ENCODE measurements at regions not wholly inside any gene's neighbourhood (a gene's known extent, or its start where the extent isn't known, plus 50 kb on each side); places are given as distances from the start of the nearest gene placed in this dataset.
A peak's percentile ranks its signal among the peaks of the same experiment; 100 is the strongest.

DNA sequence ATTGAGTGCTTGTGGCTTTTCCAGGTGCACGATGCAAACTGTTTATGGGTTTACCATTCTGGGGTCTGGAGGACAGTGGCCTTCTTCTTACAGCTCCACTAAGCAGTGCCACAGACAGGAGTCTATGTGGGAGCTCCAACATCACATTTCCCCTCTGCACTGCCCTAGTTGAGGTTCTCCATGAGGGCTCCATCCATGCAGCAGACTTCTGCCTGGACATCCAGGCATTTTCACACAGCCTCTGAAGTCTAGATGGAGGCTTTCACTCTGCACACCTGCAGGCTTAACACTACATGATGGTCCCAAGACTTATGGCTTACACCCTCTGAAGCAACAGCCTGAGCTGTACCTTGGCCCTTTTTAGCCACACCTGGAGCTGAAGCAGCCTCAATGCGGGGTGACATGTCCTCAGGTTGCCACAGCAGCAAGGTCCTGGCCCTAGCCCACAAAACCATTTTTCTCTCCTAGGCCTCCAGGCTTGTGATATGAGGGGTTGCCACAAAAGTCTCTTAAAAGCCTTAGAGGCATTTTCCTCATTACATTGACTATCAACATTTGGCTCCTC is 552.2 kb downstream of the TFAP2A start:
- Histone ChIP-seq H3K9me3 (ENCODE audit: control insufficient read depth in 4 of 4, low read length in 3 of 4) (peaks cover 4 to 10% (median 8%) of the 10 kb centered on the region in 4 donors), H3K9ac (ENCODE audit: low read depth in 1 of 2, low read length in 2 of 2) (no peak overlapping the region), H3K4me1 (ENCODE audit: control insufficient read depth in 4 of 4, insufficient read depth in 4 of 4, low read length in 3 of 4) (no peaks in the 10 kb centered on the region), H3K27me3 (ENCODE audit: control insufficient read depth in 4 of 4, insufficient read depth in 4 of 4, low read length in 3 of 4) (peaks cover 0 to 2% (median 0%) of the 10 kb centered on the region in 4 donors), H3K36me3 (ENCODE audit: control insufficient read depth in 4 of 4, insufficient read depth in 3 of 4, low read depth in 1 of 4, low read length in 3 of 4) (no peaks in the 10 kb centered on the region), H3K4me3 (ENCODE audit: low read depth in 1 of 3, low read length in 3 of 3) (peak overlapping the region in 1 of 3 donors; percentile 23), H3K27ac (ENCODE audit: low read depth in 1 of 2, low read length in 2 of 2) (no peak overlapping the region)
- 80% methylated on average over 2 of the region's 2 CpGs for WGBS
- DNase-seq (ENCODE audit: low spot score): no peak
- TF ChIP-seq EGR1 (IDR thresholded peaks at IDR 0.05; ENCODE audit: low read depth in 2 of 2): no peak

DNA sequence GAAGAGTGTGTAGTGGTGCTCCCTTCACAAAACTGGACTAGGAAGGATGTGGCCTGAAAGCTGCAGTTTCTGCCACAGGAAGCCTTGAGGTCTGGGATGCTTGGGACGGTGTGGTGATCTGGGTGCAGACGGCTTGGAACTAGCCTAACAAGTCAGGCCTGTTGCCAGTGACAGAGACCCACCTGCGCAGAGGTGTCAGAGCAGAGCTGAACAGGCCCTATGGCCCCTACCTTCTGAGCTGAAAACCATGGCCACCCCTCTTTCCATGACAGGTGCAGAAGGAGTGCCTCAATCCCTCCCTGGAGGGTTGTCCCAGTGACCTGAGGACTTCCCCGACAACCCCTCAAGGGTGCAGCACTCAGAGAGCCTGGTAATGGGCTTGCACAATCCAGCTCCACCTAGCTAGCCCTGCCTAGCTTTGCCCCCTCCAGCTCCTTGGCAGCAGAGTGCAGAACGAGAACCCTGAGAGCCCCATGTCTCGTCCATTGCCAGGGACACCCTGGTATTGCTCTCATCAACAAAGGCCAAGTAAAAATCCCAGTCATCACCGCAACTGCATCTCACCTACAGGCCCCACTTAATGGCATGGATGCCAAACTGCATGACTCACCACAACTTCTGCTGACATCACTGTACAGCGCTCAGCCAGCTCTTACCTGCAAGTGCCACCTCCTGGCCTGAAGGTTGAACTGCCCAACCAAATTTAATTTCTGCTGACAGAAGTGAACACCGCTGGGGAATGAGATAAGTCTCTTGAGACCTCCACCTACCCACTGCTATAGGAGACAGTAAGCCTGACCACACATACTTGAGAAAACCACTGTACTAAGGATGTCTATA is 563.1 kb downstream of the TFAP2A start:
- TF ChIP-seq TAF1 (conservative IDR thresholded peaks at IDR 0.05) (no peak), GABPA (IDR thresholded peaks at IDR 0.05 in 1 of 2, conservative IDR thresholded peaks at IDR 0.05 in 1 of 2) (no peak), JUND (IDR thresholded peaks at IDR 0.05) (peak; percentile 75 to 82), RAD21 (IDR thresholded peaks at IDR 0.05) (peak; percentile 80 to 87), FOXA1 (IDR thresholded peaks at IDR 0.05) (no peak)
- TF ChIP-seq, protein P1, sequence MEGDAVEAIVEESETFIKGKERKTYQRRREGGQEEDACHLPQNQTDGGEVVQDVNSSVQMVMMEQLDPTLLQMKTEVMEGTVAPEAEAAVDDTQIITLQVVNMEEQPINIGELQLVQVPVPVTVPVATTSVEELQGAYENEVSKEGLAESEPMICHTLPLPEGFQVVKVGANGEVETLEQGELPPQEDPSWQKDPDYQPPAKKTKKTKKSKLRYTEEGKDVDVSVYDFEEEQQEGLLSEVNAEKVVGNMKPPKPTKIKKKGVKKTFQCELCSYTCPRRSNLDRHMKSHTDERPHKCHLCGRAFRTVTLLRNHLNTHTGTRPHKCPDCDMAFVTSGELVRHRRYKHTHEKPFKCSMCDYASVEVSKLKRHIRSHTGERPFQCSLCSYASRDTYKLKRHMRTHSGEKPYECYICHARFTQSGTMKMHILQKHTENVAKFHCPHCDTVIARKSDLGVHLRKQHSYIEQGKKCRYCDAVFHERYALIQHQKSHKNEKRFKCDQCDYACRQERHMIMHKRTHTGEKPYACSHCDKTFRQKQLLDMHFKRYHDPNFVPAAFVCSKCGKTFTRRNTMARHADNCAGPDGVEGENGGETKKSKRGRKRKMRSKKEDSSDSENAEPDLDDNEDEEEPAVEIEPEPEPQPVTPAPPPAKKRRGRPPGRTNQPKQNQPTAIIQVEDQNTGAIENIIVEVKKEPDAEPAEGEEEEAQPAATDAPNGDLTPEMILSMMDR (IDR thresholded peaks at IDR 0.05; ENCODE audit: low read depth, low read length, missing input control): peak; percentile 55
- TF ChIP-seq, protein P2, sequence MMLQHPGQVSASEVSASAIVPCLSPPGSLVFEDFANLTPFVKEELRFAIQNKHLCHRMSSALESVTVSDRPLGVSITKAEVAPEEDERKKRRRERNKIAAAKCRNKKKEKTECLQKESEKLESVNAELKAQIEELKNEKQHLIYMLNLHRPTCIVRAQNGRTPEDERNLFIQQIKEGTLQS (IDR thresholded peaks at IDR 0.05): peak; percentile 58
- Histone ChIP-seq H3K36me3 (ENCODE audit: control insufficient read depth in 4 of 4, insufficient read depth in 3 of 4, low read depth in 1 of 4, low read length in 3 of 4) (no peaks in the 10 kb centered on the region), H3K4me1 (ENCODE audit: control insufficient read depth in 4 of 4, insufficient read depth in 4 of 4, low read length in 3 of 4) (no peaks in the 10 kb centered on the region), H3K9ac (ENCODE audit: low read depth in 1 of 2, low read length in 2 of 2) (no peak overlapping the region), H3K4me3 (ENCODE audit: low read depth in 1 of 3, low read length in 3 of 3) (no peak overlapping the region), H3K27me3 (ENCODE audit: control insufficient read depth in 4 of 4, insufficient read depth in 4 of 4, low read length in 3 of 4) (no peaks in the 10 kb centered on the region), H3K9me3 (ENCODE audit: control insufficient read depth in 4 of 4, low read length in 3 of 4) (peaks cover 3 to 17% (median 8%) of the 10 kb centered on the region in 4 donors), H3K27ac (ENCODE audit: low read depth in 1 of 2, low read length in 2 of 2) (no peak overlapping the region)
- no peak for DNase-seq (ENCODE audit: low spot score)
- 79% methylated on average over 9 of the region's 9 CpGs for WGBS

DNA sequence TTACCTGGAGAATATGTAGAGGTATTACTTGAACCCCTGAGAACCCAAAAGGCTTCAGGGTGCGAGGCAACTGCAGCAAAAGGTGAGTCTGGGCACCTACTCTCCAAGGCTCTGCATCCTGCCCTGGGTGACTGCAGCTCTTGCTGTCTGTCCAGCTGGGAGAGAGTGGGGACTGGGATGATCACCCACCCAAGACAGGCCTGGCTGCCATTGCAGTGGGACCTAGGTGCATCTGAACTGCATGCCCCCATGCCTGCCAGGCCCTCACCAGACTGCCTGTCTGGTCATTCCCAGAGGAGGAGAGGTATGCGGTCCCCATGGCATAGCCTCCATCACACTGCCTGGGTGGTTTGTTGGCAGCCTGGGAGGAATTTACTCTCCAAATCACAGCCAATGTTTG is 563.9 kb downstream of the TFAP2A start:
- H3K27me3 ChIP-seq (ENCODE audit: control insufficient read depth in 4 of 4, insufficient read depth in 4 of 4, low read length in 3 of 4): no peaks in the 10 kb centered on the region
- H3K36me3 ChIP-seq (ENCODE audit: control insufficient read depth in 4 of 4, insufficient read depth in 3 of 4, low read depth in 1 of 4, low read length in 3 of 4): no peaks in the 10 kb centered on the region
- no peak overlapping the region for H3K4me3 ChIP-seq (ENCODE audit: low read depth in 1 of 3, low read length in 3 of 3)
- no peak for DNase-seq (ENCODE audit: low spot score)
- no peak overlapping the region for H3K27ac ChIP-seq (ENCODE audit: low read depth in 1 of 2, low read length in 2 of 2)
- H3K9me3 ChIP-seq (ENCODE audit: control insufficient read depth in 4 of 4, low read length in 3 of 4): peaks cover 7 to 22% (median 15%) of the 10 kb centered on the region in 4 donors
- TF ChIP-seq RAD21 (IDR thresholded peaks at IDR 0.05): no peak
- TF ChIP-seq EGR1 (IDR thresholded peaks at IDR 0.05; ENCODE audit: low read depth in 2 of 2): no peak
- TF ChIP-seq FOXA2 (IDR thresholded peaks at IDR 0.05): no peak
- TF ChIP-seq, protein P1 (IDR thresholded peaks at IDR 0.05; ENCODE audit: low read depth, low read length, missing input control): no peak
- TF ChIP-seq NR2F2 (IDR thresholded peaks at IDR 0.05): no peak
- no peak for TF ChIP-seq GABPA (IDR thresholded peaks at IDR 0.05 in 1 of 2, conservative IDR thresholded peaks at IDR 0.05 in 1 of 2)
- WGBS: 49% methylated on average over 2 of the region's 2 CpGs
- H3K4me1 ChIP-seq (ENCODE audit: control insufficient read depth in 4 of 4, insufficient read depth in 4 of 4, low read length in 3 of 4): no peaks in the 10 kb centered on the region
- no peak overlapping the region for H3K9ac ChIP-seq (ENCODE audit: low read depth in 1 of 2, low read length in 2 of 2)

Data from liver (tissue), 8 donors.